ACC112 (cell line): ENCODE measurements at regions not wholly inside any gene's neighbourhood (a gene's known extent, or its start where the extent isn't known, plus 50 kb on each side); places are given as distances from the start of the nearest gene placed in this dataset.

ENCODE experiments used
- H2AFZ ChIP-seq: fragments of 200-600 bp; sonication (generic); one replicate; pipeline ENCODE4 v1.6.0; 2017; ENCODE audit warnings: antibody characterized with exemption, low read length; ENCODE audit not compliant: unreplicated experiment
- H3K27ac ChIP-seq: fragments of 200-600 bp; sonication (generic); 2 replicates; pipeline ENCODE4 v1.5.1; 2014; ENCODE audit warnings: low read depth, mild to moderate bottlenecking, antibody characterized with exemption, low read length, moderate library complexity
- H3K27me3 ChIP-seq: fragments of 200-600 bp; sonication (generic); 2 replicates; pipeline ENCODE4 v1.6.1; 2014; ENCODE audit warnings: mild to moderate bottlenecking, antibody characterized with exemption, low read length, moderate library complexity, mixed read lengths; ENCODE audit not compliant: insufficient read depth
- H3K36me3 ChIP-seq: fragments of 200-600 bp; sonication (generic); 2 replicates; pipeline ENCODE4 v1.6.1; 2016; ENCODE audit warnings: mild to moderate bottlenecking, antibody characterized with exemption, low read length, moderate library complexity, mixed read lengths; ENCODE audit not compliant: insufficient read depth
- H3K4me1 ChIP-seq: fragments of 200-600 bp; sonication (generic); one replicate; pipeline ENCODE4 v1.6.1; 2016; ENCODE audit warnings: low read length, mixed read lengths; ENCODE audit not compliant: insufficient read depth, unreplicated experiment, control insufficient read depth
- H3K4me3 ChIP-seq: fragments of 200-600 bp; sonication (generic); 2 replicates; pipeline ENCODE4 v1.5.1; 2014; ENCODE audit warnings: mild to moderate bottlenecking, low read depth, low read length
- H3K79me2 ChIP-seq: fragments of 200-600 bp; sonication (generic); one replicate; pipeline ENCODE4 v1.6.0; 2016; ENCODE audit warnings: low read length; ENCODE audit not compliant: control insufficient read depth, unreplicated experiment, insufficient read depth

GRCh38 chr5:136638084-136638483 is 272.7 kb upstream of the TRPC7 start:
- no peaks in the 10 kb centered on the region for H3K79me2 ChIP-seq
- H3K4me1 ChIP-seq: no peaks in the 10 kb centered on the region
- H3K36me3 ChIP-seq: no peaks in the 10 kb centered on the region
- peaks cover 17% of the 10 kb centered on the region for H3K27me3 ChIP-seq
- no peak overlapping the region for H3K4me3 ChIP-seq
- no peak overlapping the region for H2AFZ ChIP-seq
- no peak overlapping the region for H3K27ac ChIP-seq

- Histone ChIP-seq H3K36me3 (no peaks in the 10 kb centered on the region), H3K27ac (no peak overlapping the region), H3K4me1 (no peaks in the 10 kb centered on the region), H3K27me3 (peaks cover 17% of the 10 kb centered on the region), H3K79me2 (no peaks in the 10 kb centered on the region), H2AFZ (no peak overlapping the region), H3K4me3 (no peak overlapping the region)
These were observed 270.7 kb upstream of the TRPC7 start for GRCh38 chr5:136636001-136636400.

GRCh38 chr5:136631186-136631585 is 265.8 kb upstream of the TRPC7 start:
- H3K4me3 ChIP-seq: no peak overlapping the region
- no peaks in the 10 kb centered on the region for H3K4me1 ChIP-seq
- H3K36me3 ChIP-seq: no peaks in the 10 kb centered on the region
- H3K79me2 ChIP-seq: no peaks in the 10 kb centered on the region
- H3K27me3 ChIP-seq: peaks cover 12% of the 10 kb centered on the region
- no peak overlapping the region for H2AFZ ChIP-seq
- no peak overlapping the region for H3K27ac ChIP-seq

- Histone ChIP-seq H3K4me3 (no peak overlapping the region), H3K36me3 (no peaks in the 10 kb centered on the region), H3K79me2 (no peaks in the 10 kb centered on the region), H3K27ac (no peak overlapping the region), H2AFZ (no peak overlapping the region), H3K27me3 (no peaks in the 10 kb centered on the region), H3K4me1 (no peaks in the 10 kb centered on the region)
These were observed 263.9 kb upstream of the TRPC7 start for GRCh38 chr5:136629125-136629792.

GRCh38 chr5:136626531-136626930 is 261.2 kb upstream of the TRPC7 start:
- Histone ChIP-seq H2AFZ (no peak overlapping the region), H3K27me3 (no peaks in the 10 kb centered on the region), H3K79me2 (no peaks in the 10 kb centered on the region), H3K27ac (no peak overlapping the region), H3K4me3 (no peak overlapping the region), H3K36me3 (no peaks in the 10 kb centered on the region), H3K4me1 (peaks cover 7% of the 10 kb centered on the region)

GRCh38 chr5:136622747-136623146 is 257.4 kb upstream of the TRPC7 start:
- no peaks in the 10 kb centered on the region for H3K27me3 ChIP-seq
- peaks cover 25% of the 10 kb centered on the region for H3K4me1 ChIP-seq
- H3K36me3 ChIP-seq: no peaks in the 10 kb centered on the region
- H3K79me2 ChIP-seq: no peaks in the 10 kb centered on the region
- no peak overlapping the region for H3K4me3 ChIP-seq
- H3K27ac ChIP-seq: no peak overlapping the region
- H2AFZ ChIP-seq: no peak overlapping the region

- Histone ChIP-seq H3K27me3 (no peaks in the 10 kb centered on the region), H3K79me2 (no peaks in the 10 kb centered on the region), H3K27ac (no peak overlapping the region), H3K36me3 (no peaks in the 10 kb centered on the region), H3K4me3 (no peak overlapping the region), H2AFZ (no peak overlapping the region), H3K4me1 (peaks cover 25% of the 10 kb centered on the region)
These were observed 256.4 kb upstream of the TRPC7 start for GRCh38 chr5:136621743-136622142.

- H3K4me3 ChIP-seq: no peak overlapping the region
- H3K36me3 ChIP-seq: no peaks in the 10 kb centered on the region
- no peak overlapping the region for H2AFZ ChIP-seq
- H3K4me1 ChIP-seq: peaks cover 25% of the 10 kb centered on the region
- H3K27me3 ChIP-seq: no peaks in the 10 kb centered on the region
- H3K79me2 ChIP-seq: no peaks in the 10 kb centered on the region
- peak overlapping the region; percentile 77 for H3K27ac ChIP-seq
These were observed 255.3 kb upstream of the TRPC7 start for GRCh38 chr5:136620621-136621020.

GRCh38 chr5:136620016-136620419 is 254.7 kb upstream of the TRPC7 start:
- Histone ChIP-seq H2AFZ (no peak overlapping the region), H3K36me3 (no peaks in the 10 kb centered on the region), H3K79me2 (no peaks in the 10 kb centered on the region), H3K4me1 (peaks cover 25% of the 10 kb centered on the region), H3K4me3 (peak overlapping the region; percentile 24; the same call in 1 of the 2 replicates), H3K27me3 (no peaks in the 10 kb centered on the region), H3K27ac (peak overlapping the region; percentile 77)

GRCh38 chr5:136619556-136619955 is 254.2 kb upstream of the TRPC7 start:
- Histone ChIP-seq H3K27ac (peak overlapping the region; percentile 77), H2AFZ (no peak overlapping the region), H3K4me3 (peak overlapping the region; percentile 24; the same call in 1 of the 2 replicates), H3K27me3 (no peaks in the 10 kb centered on the region), H3K36me3 (no peaks in the 10 kb centered on the region), H3K4me1 (peaks cover 25% of the 10 kb centered on the region), H3K79me2 (no peaks in the 10 kb centered on the region)

GRCh38 chr5:136615251-136616119 is 250.1 kb upstream of the TRPC7 start:
- H2AFZ ChIP-seq: no peak overlapping the region
- no peaks in the 10 kb centered on the region for H3K27me3 ChIP-seq
- peaks cover 12% of the 10 kb centered on the region for H3K4me1 ChIP-seq
- H3K79me2 ChIP-seq: no peaks in the 10 kb centered on the region
- no peaks in the 10 kb centered on the region for H3K36me3 ChIP-seq
- H3K27ac ChIP-seq: no peak overlapping the region
- H3K4me3 ChIP-seq: no peak overlapping the region
